H1 (cell line): ENCODE measurements at regions not wholly inside any gene's neighbourhood (a gene's known extent, or its start where the extent isn't known, plus 50 kb on each side); places are given as distances from the start of the nearest gene placed in this dataset.

Experiments
- CTCF ChIA-PET: fragments of 300-600 bp; sonication (Branson Sonifier 250); formaldehyde crosslinking; loops from one replicate; lab custom pipeline; 2021; ENCODE audit not compliant: partially characterized antibody; lab: Charles Lee
- POLR2A ChIA-PET: fragments of 300-600 bp; sonication (Branson Sonifier 250); formaldehyde crosslinking; loops from one replicate; lab custom pipeline; 2021; ENCODE audit warnings: inconsistent platforms; ENCODE audit not compliant: partially characterized antibody; lab: Charles Lee
- DNase-seq, 2 experiments: peaks; one replicate each; pipeline versions ENCODE4 v3.0.0 to v3.0.0-alpha.2; 2010 to 2022; ENCODE audit warnings: low spot score in 2 of 2, low read depth in 1 of 2, mixed read lengths in 1 of 2
- FAIRE-seq: peaks from 2 replicates; lab custom pipeline; 2011; peaks lifted over from hg19 to GRCh38; lab: Jason Lieb, UNC
- H2AFZ ChIP-seq: 2 replicates; pipeline ENCODE4 v1.8.1; 2012; ENCODE audit warnings: low read length, inconsistent platforms
- H2AK5ac ChIP-seq: 2 replicates; pipeline ENCODE4 v1.6.1; 2013; ENCODE audit warnings: low read depth, low read length
- H2BK120ac ChIP-seq: replicated peaks from 2 replicates; pipeline ENCODE3; 2013; ENCODE audit warnings: low read depth, low read length, inconsistent platforms
- H2BK12ac ChIP-seq: 2 replicates; pipeline ENCODE4 v1.6.1; 2013; ENCODE audit warnings: low read depth, low read length
- H2BK15ac ChIP-seq: 2 replicates; pipeline ENCODE4 v1.6.1; 2013; ENCODE audit warnings: low read length
- H2BK20ac ChIP-seq: 2 replicates; pipeline ENCODE4 v1.6.1; 2013; ENCODE audit warnings: low read length
- H2BK5ac ChIP-seq: 2 replicates; pipeline ENCODE4 v1.6.1; 2013; ENCODE audit warnings: low read depth, low read length
- H3K14ac ChIP-seq: 2 replicates; pipeline ENCODE4 v1.6.1; 2013; ENCODE audit warnings: inconsistent platforms; ENCODE audit not compliant: insufficient read length
- H3K18ac ChIP-seq: 2 replicates; pipeline ENCODE4 v1.6.1; 2013; ENCODE audit warnings: low read length; ENCODE audit errors: extremely low read depth
- H3K23ac ChIP-seq: 2 replicates; pipeline ENCODE4 v1.6.1; 2013; ENCODE audit warnings: inconsistent platforms; ENCODE audit not compliant: insufficient read length
- H3K23me2 ChIP-seq: 2 replicates; pipeline ENCODE4 v1.6.1; 2013; ENCODE audit warnings: low read depth, low read length
- H3K27ac ChIP-seq: 2 replicates; pipeline ENCODE4 v1.6.1; 2011; ENCODE audit warnings: low read depth, low read length, inconsistent platforms
- H3K27me3 ChIP-seq, 4 experiments: replicated peaks in 1 of 4; 1 replicate in 1 of 4; 2 replicates in 3 of 4; pipeline versions ENCODE4 v1.6.1 to v1.8.1; 2011 to 2013; ENCODE audit warnings: low read length in 3 of 4, mild to moderate bottlenecking in 3 of 4, inconsistent platforms in 2 of 4, mixed read lengths in 2 of 4, moderate library complexity in 1 of 4; ENCODE audit not compliant: control insufficient read depth in 3 of 4, insufficient read depth in 3 of 4; ENCODE audit errors: extremely low read depth in 1 of 4
- H3K36me3 ChIP-seq, 4 experiments: 2 replicates each; pipeline versions ENCODE4 v1.6.1 to v1.8.1; 2011 to 2013; ENCODE audit warnings: mild to moderate bottlenecking in 4 of 4, low read length in 3 of 4, moderate library complexity in 2 of 4, control low read depth in 1 of 4, inconsistent platforms in 1 of 4; ENCODE audit not compliant: insufficient read depth in 4 of 4, control insufficient read depth in 2 of 4
- H3K4ac ChIP-seq: replicated peaks from 2 replicates; pipeline ENCODE3; 2013; ENCODE audit warnings: low read length, low read depth, mixed read lengths, inconsistent platforms; ENCODE audit not compliant: insufficient read length
- H3K4me1 ChIP-seq, 4 experiments: replicated peaks in 1 of 4; 1 replicate in 1 of 4; 2 replicates in 3 of 4; pipeline versions ENCODE4 v1.6.1 to v1.8.1; 2011 to 2013; ENCODE audit warnings: low read length in 3 of 4, inconsistent platforms in 2 of 4, mixed read lengths in 1 of 4; ENCODE audit not compliant: insufficient read depth in 4 of 4, control insufficient read depth in 3 of 4
- H3K4me2 ChIP-seq, 2 experiments: 2 replicates each; pipeline versions ENCODE4 v1.6.1 to v1.8.1; 2011 to 2013; ENCODE audit warnings: low read depth in 2 of 2, low read length in 2 of 2, control low read depth in 1 of 2, inconsistent platforms in 1 of 2, mild to moderate bottlenecking in 1 of 2; ENCODE audit not compliant: insufficient read depth in 1 of 2
- H3K4me3 ChIP-seq, 4 experiments: fragments of 200-600, 300-600 bp in 1 of 4; sonication (generic), shearing (Covaris generic), sonication (Bioruptor Twin) in 1 of 4; 2 replicates each; pipeline versions ENCODE4 v1.5.1 to v1.8.1; 2011 to 2016; ENCODE audit warnings: low read length in 4 of 4, low read depth in 3 of 4, control low read depth in 2 of 4, inconsistent platforms in 2 of 4, mild to moderate bottlenecking in 2 of 4, mixed read lengths in 1 of 4, moderate library complexity in 1 of 4; ENCODE audit not compliant: insufficient read depth in 2 of 4; ENCODE audit errors: extremely low read depth in 1 of 4
- H3K56ac ChIP-seq: replicated peaks from 2 replicates; pipeline ENCODE3; 2013; ENCODE audit warnings: low read depth, mild to moderate bottlenecking, mixed read lengths, low read length, inconsistent platforms; ENCODE audit not compliant: insufficient read length
- H3K79me1 ChIP-seq: 2 replicates; pipeline ENCODE4 v1.6.1; 2013; ENCODE audit warnings: low read depth, low read length, control low read depth
- H3K79me2 ChIP-seq, 2 experiments: 2 replicates each; pipeline versions ENCODE4 v1.6.1 to v1.8.1; 2012 to 2013; ENCODE audit warnings: low read length in 2 of 2, mild to moderate bottlenecking in 2 of 2, inconsistent platforms in 1 of 2; ENCODE audit not compliant: insufficient read depth in 2 of 2, control insufficient read depth in 1 of 2
- H3K9ac ChIP-seq, 4 experiments: replicated peaks in 1 of 4; 1 replicate in 1 of 4; 2 replicates in 3 of 4; pipeline versions ENCODE4 v1.6.1 to v1.8.1; 2011 to 2013; ENCODE audit warnings: low read depth in 3 of 4, low read length in 3 of 4, control low read depth in 2 of 4, mild to moderate bottlenecking in 2 of 4, moderate library complexity in 2 of 4, inconsistent platforms in 1 of 4; ENCODE audit errors: extremely low read depth in 1 of 4
- H3K9me3 ChIP-seq, 2 experiments: 2 replicates each; pipeline versions ENCODE4 v1.6.1 to v1.8.1; 2012 to 2013; ENCODE audit warnings: mild to moderate bottlenecking in 2 of 2, moderate library complexity in 2 of 2, control low read depth in 1 of 2, inconsistent platforms in 1 of 2, low read depth in 1 of 2, low read length in 1 of 2, mixed read lengths in 1 of 2; ENCODE audit not compliant: insufficient read depth in 2 of 2
- H4K20me1 ChIP-seq, 2 experiments: replicated peaks in 1 of 2; 2 replicates each; pipeline versions ENCODE3 to v1.8.1; 2011 to 2013; ENCODE audit warnings: inconsistent platforms in 2 of 2, low read length in 2 of 2, mild to moderate bottlenecking in 1 of 2; ENCODE audit not compliant: insufficient read depth in 2 of 2, control insufficient read depth in 1 of 2
- H4K5ac ChIP-seq: 2 replicates; pipeline ENCODE4 v1.6.1; 2013; ENCODE audit warnings: low read length, low read depth, mixed read lengths, inconsistent platforms; ENCODE audit not compliant: insufficient read length
- H4K8ac ChIP-seq: 2 replicates; pipeline ENCODE4 v1.8.0; 2013; ENCODE audit warnings: mild to moderate bottlenecking, moderate library complexity, low read length, inconsistent platforms; ENCODE audit not compliant: insufficient read depth; ENCODE audit errors: extremely low read depth
- H4K91ac ChIP-seq: replicated peaks from 2 replicates; pipeline ENCODE3; 2013; ENCODE audit warnings: low read length, mixed read lengths, inconsistent platforms; ENCODE audit not compliant: insufficient read length
- RAD21 ChIP-seq, 2 experiments: IDR thresholded peaks in 1 of 2; conservative IDR thresholded peaks in 1 of 2; 2 replicates each; pipeline ENCODE4 v1.6.1; 2011; ENCODE audit warnings: low read depth in 2 of 2, low read length in 2 of 2, improper control_type of control experiment in 1 of 2, inconsistent platforms in 1 of 2, mild to moderate bottlenecking in 1 of 2, moderate library complexity in 1 of 2
- SP1 ChIP-seq: IDR thresholded peaks from 2 replicates; pipeline ENCODE4 v1.6.1; 2011; ENCODE audit warnings: low read depth, low read length
- whole genome bisulfite sequencing, 2 experiments: shearing (Covaris generic) in 1 of 2; methylation state at CpG; one replicate each; pipeline versions ENCODE4 v1.1.6 to v1.1.7; 2013 to 2015; ENCODE audit warnings: low lambda C conversion rate in 2 of 2, mixed read lengths in 2 of 2, inconsistent platforms in 1 of 2, low coverage in 1 of 2, missing lambda C conversion rate in 1 of 2; ENCODE audit not compliant: insufficient replicate concordance in 2 of 2, insufficient coverage in 1 of 2, insufficient read length in 1 of 2; ENCODE audit errors: extremely low coverage in 1 of 2, missing lambda C conversion rate in 1 of 2; 5-methylcytosine and 5-hydroxymethylcytosine counted together

- H3K4me3 ChIP-seq = no peak overlapping the region
- TF ChIP-seq RAD21 (IDR thresholded peaks at IDR 0.05 in 1 of 2, conservative IDR thresholded peaks at IDR 0.05 in 1 of 2; ENCODE audit: low read depth in 2 of 2, low read length in 2 of 2) = no peak
- 0 out of 2 replicates have a peak, but pooled peaks have one; percentile 51 for TF ChIP-seq SP1
- H3K56ac ChIP-seq = no peak overlapping the region
- H3K79me2 ChIP-seq = no peaks in the 10 kb centered on the region
- no peak overlapping the region for H3K27ac ChIP-seq
- H3K23ac ChIP-seq = no peak overlapping the region
- H4K8ac ChIP-seq = no peak overlapping the region
- H3K4me1 ChIP-seq = peaks cover 0 to 3% (median under 1%) of the 10 kb centered on the region in 4 experiments; a peak in 1 of 7 replicates
- no peaks in the 10 kb centered on the region for H4K20me1 ChIP-seq
- CTCF ChIA-PET = no interaction called here
- no peak overlapping the region for H2BK15ac ChIP-seq
- H2BK5ac ChIP-seq = no peak overlapping the region
- 80% methylated on average over 3 of the region's 3 CpGs; no CpG with 5 or more reads in 1 of the 2 experiments for WGBS, 2 experiments
- no peaks in the 10 kb centered on the region for H3K27me3 ChIP-seq
- H3K14ac ChIP-seq = no peak overlapping the region
- no peak overlapping the region for H4K5ac ChIP-seq
- no peaks in the 10 kb centered on the region for H3K36me3 ChIP-seq
- H2BK20ac ChIP-seq = no peak overlapping the region
- POLR2A ChIA-PET = no interaction called here
- no peak overlapping the region for H3K18ac ChIP-seq
- no peak overlapping the region for H4K91ac ChIP-seq
- H2AFZ ChIP-seq = no peak overlapping the region
- H3K9ac ChIP-seq = no peak overlapping the region
- no peaks in the 10 kb centered on the region for H3K23me2 ChIP-seq
- H3K79me1 ChIP-seq = no peaks in the 10 kb centered on the region
- no peak overlapping the region for H2BK120ac ChIP-seq
- no peak overlapping the region for H2AK5ac ChIP-seq
- H3K4me2 ChIP-seq = peak overlapping the region in 1 of 2 experiments; percentile 41; a peak in 1 of 4 replicates
- no peaks in the 10 kb centered on the region for H3K9me3 ChIP-seq
- FAIRE-seq (peak; percentile 28), DNase-seq (no peak)
- no peak overlapping the region for H2BK12ac ChIP-seq
- H3K4ac ChIP-seq = no peak overlapping the region
These were observed 341.6 kb downstream of the FBXO15 start for GRCh38 chr18:73805991-73806390.
